ENCODE measurements at regions not wholly inside any gene's neighbourhood (a gene's known extent, or its start where the extent isn't known, plus 50 kb on each side); places are given as distances from the start of the nearest gene placed in this dataset.

- Histone ChIP-seq H4K20me1 (ENCODE audit: low read depth, low read length) (no peaks in the 10 kb centered on the region), H3K36me3 (ENCODE audit: low read length) (no peaks in the 10 kb centered on the region), H3K4me2 (ENCODE audit: low read depth, low read length, poor library complexity, severe bottlenecking) (no peak overlapping the region), H3K9me3 (ENCODE audit: insufficient read depth, low read length) (no peaks in the 10 kb centered on the region), H3K27me3 (ENCODE audit: low read length) (no peaks in the 10 kb centered on the region), H3K4me3 (ENCODE audit: insufficient read depth, low read length, poor library complexity, severe bottlenecking) (no peak overlapping the region), H3K27ac (ENCODE audit: low read depth, low read length) (no peak overlapping the region), H3F3A (ENCODE audit: insufficient read depth) (no peaks in the 10 kb centered on the region), H2AFZ (ENCODE audit: low read depth, low read length, severe bottlenecking) (no peak overlapping the region), H3K79me2 (ENCODE audit: insufficient read depth, low read length) (no peaks in the 10 kb centered on the region), H3K9ac (ENCODE audit: low read length) (no peak overlapping the region), H3K9me2 (replicated peaks; ENCODE audit: insufficient read depth, low read length) (no peaks in the 10 kb centered on the region)
- no peak for TF ChIP-seq CTCF (IDR thresholded peaks at IDR 0.05; ENCODE audit: insufficient read depth, low read length, poor library complexity, severe bottlenecking)
- TF ChIP-seq EZH2phosphoT487 (conservative IDR thresholded peaks at IDR 0.05; ENCODE audit: low read length), result no peak
Observed at GRCh38 chr13:89900104-89900765, 1447.3 kb upstream of the MIR17HG start.

GRCh38 chr13:89902223-89902622 lies 1445.3 kb upstream of the MIR17HG start:
- no peaks in the 10 kb centered on the region for H3F3A ChIP-seq (ENCODE audit: insufficient read depth)
- H3K4me2 ChIP-seq (ENCODE audit: low read depth, low read length, poor library complexity, severe bottlenecking), result no peak overlapping the region
- H3K9me3 ChIP-seq (ENCODE audit: insufficient read depth, low read length), result no peaks in the 10 kb centered on the region
- H4K20me1 ChIP-seq (ENCODE audit: low read depth, low read length), result no peaks in the 10 kb centered on the region
- no peak overlapping the region for H3K4me3 ChIP-seq (ENCODE audit: insufficient read depth, low read length, poor library complexity, severe bottlenecking)
- no peaks in the 10 kb centered on the region for H3K36me3 ChIP-seq (ENCODE audit: low read length)
- TF ChIP-seq CTCF (IDR thresholded peaks at IDR 0.05; ENCODE audit: insufficient read depth, low read length, poor library complexity, severe bottlenecking), result no peak
- no peak for TF ChIP-seq EZH2phosphoT487 (conservative IDR thresholded peaks at IDR 0.05; ENCODE audit: low read length)
- H3K27me3 ChIP-seq (ENCODE audit: low read length), result no peaks in the 10 kb centered on the region
- H2AFZ ChIP-seq (ENCODE audit: low read depth, low read length, severe bottlenecking), result no peak overlapping the region
- H3K27ac ChIP-seq (ENCODE audit: low read depth, low read length), result no peak overlapping the region
- no peaks in the 10 kb centered on the region for H3K79me2 ChIP-seq (ENCODE audit: insufficient read depth, low read length)
- no peaks in the 10 kb centered on the region for H3K9me2 ChIP-seq (replicated peaks; ENCODE audit: insufficient read depth, low read length)
- no peak overlapping the region for H3K9ac ChIP-seq (ENCODE audit: low read length)

GRCh38 chr13:89903115-89903514 lies 1444.4 kb upstream of the MIR17HG start:
- no peak overlapping the region for H3K4me3 ChIP-seq (ENCODE audit: insufficient read depth, low read length, poor library complexity, severe bottlenecking)
- no peak overlapping the region for H3K9ac ChIP-seq (ENCODE audit: low read length)
- TF ChIP-seq EZH2phosphoT487 (conservative IDR thresholded peaks at IDR 0.05; ENCODE audit: low read length) (no peak), CTCF (IDR thresholded peaks at IDR 0.05; ENCODE audit: insufficient read depth, low read length, poor library complexity, severe bottlenecking) (no peak)

More at GRCh38 chr13:89903115-89903514, 1444.4 kb upstream of the MIR17HG start:
- no peak overlapping the region for H2AFZ ChIP-seq (ENCODE audit: low read depth, low read length, severe bottlenecking)
- H3K9me2 ChIP-seq (replicated peaks; ENCODE audit: insufficient read depth, low read length), result no peaks in the 10 kb centered on the region
- H3K27me3 ChIP-seq (ENCODE audit: low read length), result no peaks in the 10 kb centered on the region
- H3F3A ChIP-seq (ENCODE audit: insufficient read depth), result no peaks in the 10 kb centered on the region
- no peaks in the 10 kb centered on the region for H3K9me3 ChIP-seq (ENCODE audit: insufficient read depth, low read length)
- H4K20me1 ChIP-seq (ENCODE audit: low read depth, low read length), result no peaks in the 10 kb centered on the region
- H3K36me3 ChIP-seq (ENCODE audit: low read length), result no peaks in the 10 kb centered on the region
- no peak overlapping the region for H3K4me2 ChIP-seq (ENCODE audit: low read depth, low read length, poor library complexity, severe bottlenecking)
- H3K79me2 ChIP-seq (ENCODE audit: insufficient read depth, low read length), result no peaks in the 10 kb centered on the region
- H3K27ac ChIP-seq (ENCODE audit: low read depth, low read length), result no peak overlapping the region
